ENCODE measurements at regions not wholly inside any gene's neighbourhood (a gene's known extent, or its start where the extent isn't known, plus 50 kb on each side); places are given as distances from the start of the nearest gene placed in this dataset.

DNA sequence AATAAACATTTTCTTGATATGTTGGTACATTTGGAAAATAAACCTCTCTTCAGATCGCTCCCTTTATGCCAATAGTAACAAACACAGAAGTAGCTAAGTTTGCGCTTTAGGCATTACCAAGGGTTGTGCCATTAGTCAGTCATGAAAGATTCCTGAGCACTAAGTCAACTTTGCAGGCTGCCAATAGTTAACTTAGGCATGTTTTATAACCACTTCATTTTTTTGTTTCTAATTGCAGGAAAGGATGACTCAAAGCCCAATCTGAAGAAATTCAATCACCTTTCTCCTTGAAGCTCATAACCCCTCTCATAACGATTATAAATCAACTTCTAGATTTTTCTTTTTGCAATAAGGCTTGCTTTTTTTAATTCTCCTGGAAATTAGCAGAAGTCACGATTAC, 517.0 kb downstream of the AGTPBP1 start:
- no peaks in the 10 kb centered on the region for H3K36me3 ChIP-seq
- intact Hi-C loops (cut with DNase I; ENCODE audit: low total_unique reads): no loop called here
- TF ChIP-seq POLR2A (IDR thresholded peaks at IDR 0.05) (no peak), POLR2AphosphoS5 (IDR thresholded peaks at IDR 0.05) (no peak)
- TF ChIP-seq, protein P1, sequence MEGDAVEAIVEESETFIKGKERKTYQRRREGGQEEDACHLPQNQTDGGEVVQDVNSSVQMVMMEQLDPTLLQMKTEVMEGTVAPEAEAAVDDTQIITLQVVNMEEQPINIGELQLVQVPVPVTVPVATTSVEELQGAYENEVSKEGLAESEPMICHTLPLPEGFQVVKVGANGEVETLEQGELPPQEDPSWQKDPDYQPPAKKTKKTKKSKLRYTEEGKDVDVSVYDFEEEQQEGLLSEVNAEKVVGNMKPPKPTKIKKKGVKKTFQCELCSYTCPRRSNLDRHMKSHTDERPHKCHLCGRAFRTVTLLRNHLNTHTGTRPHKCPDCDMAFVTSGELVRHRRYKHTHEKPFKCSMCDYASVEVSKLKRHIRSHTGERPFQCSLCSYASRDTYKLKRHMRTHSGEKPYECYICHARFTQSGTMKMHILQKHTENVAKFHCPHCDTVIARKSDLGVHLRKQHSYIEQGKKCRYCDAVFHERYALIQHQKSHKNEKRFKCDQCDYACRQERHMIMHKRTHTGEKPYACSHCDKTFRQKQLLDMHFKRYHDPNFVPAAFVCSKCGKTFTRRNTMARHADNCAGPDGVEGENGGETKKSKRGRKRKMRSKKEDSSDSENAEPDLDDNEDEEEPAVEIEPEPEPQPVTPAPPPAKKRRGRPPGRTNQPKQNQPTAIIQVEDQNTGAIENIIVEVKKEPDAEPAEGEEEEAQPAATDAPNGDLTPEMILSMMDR (IDR thresholded peaks at IDR 0.05): no peak
- H3K27ac ChIP-seq: no peak overlapping the region
- H3K4me3 ChIP-seq: no peak overlapping the region
- DNase-seq (ENCODE audit: low spot score in 2 of 2): no peak
- H3K27me3 ChIP-seq: no peaks in the 10 kb centered on the region
- H3K9me3 ChIP-seq: no peaks in the 10 kb centered on the region
- no peaks in the 10 kb centered on the region for H3K4me1 ChIP-seq

DNA sequence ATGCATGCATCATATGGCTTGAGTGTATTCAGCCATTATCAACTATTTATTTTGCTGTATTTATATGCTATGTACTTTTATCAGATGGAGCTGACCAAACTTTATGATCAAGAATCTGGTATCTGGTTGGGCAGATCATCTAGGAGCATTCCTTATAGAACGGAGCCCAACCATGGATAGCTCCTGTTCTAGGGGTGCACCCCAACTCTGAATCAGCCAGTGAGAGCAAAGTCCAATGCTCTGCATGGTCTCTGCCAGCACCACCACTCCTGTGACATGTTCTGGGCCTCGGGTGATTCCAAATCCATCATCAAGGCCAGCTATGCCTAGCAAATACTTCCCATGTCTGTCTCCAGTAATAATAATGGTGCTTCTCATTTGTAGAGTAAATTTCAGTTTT, 517.5 kb downstream of the AGTPBP1 start:
- no peaks in the 10 kb centered on the region for H3K36me3 ChIP-seq
- no peaks in the 10 kb centered on the region for H3K4me1 ChIP-seq
- TF ChIP-seq POLR2AphosphoS5 (IDR thresholded peaks at IDR 0.05) (no peak), POLR2A (IDR thresholded peaks at IDR 0.05) (no peak)
- TF ChIP-seq, protein P1 (IDR thresholded peaks at IDR 0.05): no peak
- no peak overlapping the region for H3K27ac ChIP-seq
- no peak for DNase-seq (ENCODE audit: low spot score in 2 of 2)
- H3K27me3 ChIP-seq: no peaks in the 10 kb centered on the region
- no peak overlapping the region for H3K4me3 ChIP-seq
- intact Hi-C loops (cut with DNase I; ENCODE audit: low total_unique reads): no loop called here
- H3K9me3 ChIP-seq: no peaks in the 10 kb centered on the region

DNA sequence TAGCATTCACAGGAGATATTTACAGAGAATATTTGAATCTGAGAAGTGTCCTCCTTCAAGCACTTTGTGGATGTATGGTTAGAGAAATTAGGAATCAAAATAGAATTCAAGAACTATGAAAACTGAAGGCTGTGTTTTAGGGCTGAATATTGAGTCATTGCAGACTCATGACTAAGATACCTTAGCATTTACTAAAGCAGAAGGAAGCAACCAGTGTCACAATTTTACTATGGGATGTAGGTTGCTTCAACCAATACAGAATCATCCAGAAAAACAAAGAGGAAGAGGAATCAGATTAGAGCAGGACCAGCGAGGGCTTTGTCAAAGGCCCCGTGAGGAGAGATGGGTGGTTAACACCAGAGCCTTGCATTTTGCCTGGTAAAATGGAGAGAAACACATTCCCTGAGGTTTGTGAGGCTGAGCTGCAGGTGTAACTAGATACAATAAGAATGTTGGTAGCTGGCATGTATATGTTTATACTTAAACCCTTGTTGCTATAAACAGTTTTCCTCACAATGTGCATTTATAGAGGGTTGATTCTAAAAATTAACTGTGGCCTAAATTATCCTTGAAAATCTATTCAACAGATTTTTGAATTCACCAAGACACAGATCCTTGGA, 518.1 kb downstream of the AGTPBP1 start:
- no peaks in the 10 kb centered on the region for H3K4me1 ChIP-seq
- H3K27ac ChIP-seq: no peak overlapping the region
- H3K36me3 ChIP-seq: no peaks in the 10 kb centered on the region
- no peak for DNase-seq (ENCODE audit: low spot score in 2 of 2)
- H3K9me3 ChIP-seq: no peaks in the 10 kb centered on the region
- no peak for TF ChIP-seq POLR2AphosphoS5 (IDR thresholded peaks at IDR 0.05)
- no peak for TF ChIP-seq POLR2A (IDR thresholded peaks at IDR 0.05)
- TF ChIP-seq, protein P1 (IDR thresholded peaks at IDR 0.05): no peak
- no peaks in the 10 kb centered on the region for H3K27me3 ChIP-seq
- intact Hi-C loops (cut with DNase I; ENCODE audit: low total_unique reads): no loop called here
- H3K4me3 ChIP-seq: no peak overlapping the region

DNA sequence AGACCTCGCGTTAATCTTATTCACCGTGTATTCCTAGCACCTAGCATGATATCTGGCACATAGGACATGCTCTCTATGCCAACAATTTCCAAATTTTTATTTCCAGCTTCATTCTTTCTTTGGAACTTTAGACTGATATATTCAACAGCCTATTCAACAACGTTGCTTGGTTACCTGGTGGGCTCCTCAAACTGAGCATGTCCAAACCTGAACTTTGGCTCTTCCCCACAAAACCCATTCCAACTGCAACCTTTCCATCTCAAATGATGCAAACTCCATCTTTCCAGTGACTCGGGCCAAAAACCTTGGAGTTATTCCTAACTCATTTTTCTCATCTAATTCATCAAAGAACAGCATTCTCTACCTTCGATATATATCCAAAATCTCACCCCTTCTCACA, 525.2 kb downstream of the AGTPBP1 start:
- DNase-seq (ENCODE audit: low spot score in 2 of 2): peak in 1 of 2 donors; percentile 24
- Histone ChIP-seq H3K27me3 (no peaks in the 10 kb centered on the region), H3K9me3 (no peaks in the 10 kb centered on the region), H3K36me3 (no peaks in the 10 kb centered on the region), H3K4me3 (no peak overlapping the region), H3K27ac (peak overlapping the region in 1 of 2 donors; percentile 4), H3K4me1 (no peaks in the 10 kb centered on the region)
- intact Hi-C loops (cut with DNase I; ENCODE audit: low total_unique reads): no loop called here
- TF ChIP-seq POLR2A (IDR thresholded peaks at IDR 0.05) (no peak), POLR2AphosphoS5 (IDR thresholded peaks at IDR 0.05) (no peak)
- TF ChIP-seq, protein P1 (IDR thresholded peaks at IDR 0.05): no peak

DNA sequence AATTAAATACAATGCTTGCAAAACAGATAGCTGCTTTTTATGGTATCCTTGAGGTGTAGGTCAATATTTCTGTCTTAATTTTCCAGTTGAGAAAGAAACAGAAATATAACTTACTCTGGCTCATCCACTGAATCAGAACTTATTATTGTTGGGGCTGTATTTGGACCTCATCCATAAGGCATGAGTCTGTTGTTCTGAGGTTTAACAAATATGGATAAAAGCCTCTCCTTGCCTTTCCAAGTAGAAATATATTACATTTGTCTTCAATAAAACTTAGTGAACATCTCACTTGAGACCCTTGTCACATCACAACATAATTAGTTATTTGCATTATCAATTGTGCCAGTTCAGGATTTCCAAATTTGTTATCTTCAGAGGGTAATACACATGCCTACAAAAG, 525.8 kb downstream of the AGTPBP1 start:
- no peaks in the 10 kb centered on the region for H3K9me3 ChIP-seq
- H3K27ac ChIP-seq: no peak overlapping the region
- no peaks in the 10 kb centered on the region for H3K36me3 ChIP-seq
- no peaks in the 10 kb centered on the region for H3K4me1 ChIP-seq
- no peaks in the 10 kb centered on the region for H3K27me3 ChIP-seq
- H3K4me3 ChIP-seq: no peak overlapping the region
- no peak for DNase-seq (ENCODE audit: low spot score in 2 of 2)
- TF ChIP-seq POLR2A (IDR thresholded peaks at IDR 0.05) (no peak), POLR2AphosphoS5 (IDR thresholded peaks at IDR 0.05) (no peak)
- TF ChIP-seq, protein P1 (IDR thresholded peaks at IDR 0.05): no peak
- intact Hi-C loops (cut with DNase I; ENCODE audit: low total_unique reads): no loop called here

Measured in breast epithelium (tissue), 4 donors.